GM12864 (cell line): ENCODE measurements at regions not wholly inside any gene's neighbourhood (a gene's known extent, or its start where the extent isn't known, plus 50 kb on each side); places are given as distances from the start of the nearest gene placed in this dataset.

Source experiments
- DNase-seq: peaks from one replicate; pipeline ENCODE4 v3.0.0-alpha.2; 2011; ENCODE audit warnings: low read depth
- H3K4me3 ChIP-seq: 2 replicates; pipeline ENCODE4 v1.5.1; 2011; ENCODE audit warnings: mild to moderate bottlenecking, low read depth, low read length, control low read depth
- CTCF ChIP-seq: IDR thresholded peaks from 2 replicates; pipeline ENCODE4 v1.5.1; 2011; ENCODE audit warnings: low read depth, mild to moderate bottlenecking, moderate library complexity, low read length, control low read depth, inconsistent platforms; ENCODE audit errors: missing control alignments

GRCh38 chr9:90556897-90557675 lies 85.5 kb downstream of the DIRAS2 start:
- no peak for TF ChIP-seq CTCF
- no peak overlapping the region for H3K4me3 ChIP-seq
- DNase-seq = no peak

GRCh38 chr9:90559075-90560073 lies 83.2 kb downstream of the DIRAS2 start:
- no peak overlapping the region for H3K4me3 ChIP-seq
- no peak for TF ChIP-seq CTCF
- DNase-seq = no peak
